Stomach (tissue), 4 donors: ENCODE measurements at regions not wholly inside any gene's neighbourhood (a gene's known extent, or its start where the extent isn't known, plus 50 kb on each side); places are given as distances from the start of the nearest gene placed in this dataset.

Experiments used
- CTCF ChIP-seq, 7 experiments: fragments of 450-650 bp in 4 of 7; fragments of 200-600 bp in 3 of 7; sonication (generic) in 3 of 7; IDR thresholded peaks; one replicate each; pipeline ENCODE4 v1.5.1; 2016 to 2019; ENCODE audit warnings: antibody characterized with exemption in 7 of 7, control low read depth in 2 of 7, mild to moderate bottlenecking in 1 of 7
- EP300 ChIP-seq: sonication (generic); formaldehyde crosslinking; IDR thresholded peaks from one replicate; pipeline ENCODE4 v1.6.1; 2017; ENCODE audit warnings: antibody characterized with exemption
- POLR2A ChIP-seq, 4 donors: fragments of 450-650 bp; IDR thresholded peaks; one replicate each; pipeline ENCODE4 v1.6.1; 2016; ENCODE audit warnings: antibody characterized with exemption in 4 of 4, control low read depth in 2 of 4, mild to moderate bottlenecking in 1 of 4, moderate library complexity in 1 of 4
- POLR2AphosphoS5 ChIP-seq, 3 donors: sonication (generic); formaldehyde crosslinking; IDR thresholded peaks; one replicate each; pipeline ENCODE4 v1.6.1; 2016; ENCODE audit warnings: antibody characterized with exemption in 3 of 3

GRCh38 chr14:89625244-89625713 is 208.2 kb upstream of the FOXN3 start:
- TF ChIP-seq CTCF (IDR thresholded peaks at IDR 0.05) (no peak), POLR2A (IDR thresholded peaks at IDR 0.05) (no peak), POLR2AphosphoS5 (IDR thresholded peaks at IDR 0.05) (no peak), EP300 (no peak)
